Panc1 (cell line): ENCODE measurements at regions not wholly inside any gene's neighbourhood (a gene's known extent, or its start where the extent isn't known, plus 50 kb on each side); places are given as distances from the start of the nearest gene placed in this dataset.
A peak's percentile ranks its signal among the peaks of the same experiment; 100 is the strongest.

ENCODE experiments used
- ATAC-seq: fragments of 200-7000 bp; cut with Tn5 transposase; 2 replicates; pipeline ENCODE4 v1.9.1; 2020; ENCODE audit warnings: mild to moderate bottlenecking, moderate library complexity
- BruUV-seq: library from RNA; stranded (reverse); fragments of 400-500 nt; replicated peaks from 2 replicates; lab custom pipeline; 2021; lab: Mats Ljungman, UMichigan
- CTCF ChIA-PET: fragments of 300-600 bp; sonication (Branson Sonifier 250); formaldehyde crosslinking; loops from one replicate; lab custom pipeline; 2022; ENCODE audit warnings: antibody characterized with exemption; lab: Charles Lee
- POLR2A ChIA-PET: fragments of 300-600 bp; sonication (Branson Sonifier 250); formaldehyde crosslinking; loops from one replicate; lab custom pipeline; 2022; ENCODE audit warnings: antibody characterized with exemption; lab: Charles Lee
- DNase-seq: peaks from one replicate; pipeline ENCODE4 v3.0.0-alpha.2; 2010; ENCODE audit warnings: low read depth, low spot score
- H3K27ac ChIP-seq: 2 replicates; pipeline ENCODE4 v1.5.1; 2011; ENCODE audit warnings: mild to moderate bottlenecking, low read length, inconsistent platforms
- H3K27me3 ChIP-seq: fragments of 200-500 bp; sonication (Bioruptor generic); 2 replicates; pipeline ENCODE4 v1.6.0; 2014; ENCODE audit warnings: low read length, inconsistent platforms; ENCODE audit not compliant: control insufficient read depth, insufficient read depth
- H3K36me3 ChIP-seq: fragments of 200-500 bp; sonication (Bioruptor generic); 2 replicates; pipeline ENCODE4 v1.5.1; 2014; ENCODE audit warnings: inconsistent platforms, mild to moderate bottlenecking, low read length, moderate library complexity; ENCODE audit not compliant: control insufficient read depth, insufficient read depth
- H3K4me1 ChIP-seq: 2 replicates; pipeline ENCODE4 v1.5.1; 2011; ENCODE audit warnings: inconsistent platforms, mild to moderate bottlenecking, low read length, moderate library complexity; ENCODE audit not compliant: control insufficient read depth, insufficient read depth
- H3K4me3 ChIP-seq, 2 experiments: 2 replicates each; pipeline ENCODE4 v1.5.1; 2011 to 2012; ENCODE audit warnings: low read depth in 2 of 2, low read length in 2 of 2, mild to moderate bottlenecking in 2 of 2, inconsistent platforms in 1 of 2, moderate library complexity in 1 of 2
- H3K9me3 ChIP-seq: fragments of 200-500 bp; sonication (Bioruptor generic); 2 replicates; pipeline ENCODE4 v1.5.1; 2014; ENCODE audit warnings: low read depth, mild to moderate bottlenecking, inconsistent platforms, low read length, moderate library complexity; ENCODE audit not compliant: control insufficient read depth, insufficient read depth
- CTCF ChIP-seq: fragments of 450-650 bp; IDR thresholded peaks from 2 replicates; pipeline ENCODE4 v1.5.1; 2017; ENCODE audit warnings: mild to moderate bottlenecking
- POLR2AphosphoS5 ChIP-seq: IDR thresholded peaks from 2 replicates; pipeline ENCODE4 v1.6.1; 2012; ENCODE audit warnings: mild to moderate bottlenecking, low read depth, low read length, moderate library complexity
- REST ChIP-seq, 2 experiments: IDR thresholded peaks; 2 replicates each; pipeline ENCODE4 v1.6.1; 2011 to 2012; ENCODE audit warnings: low read depth in 2 of 2, control low read depth in 1 of 2, low read length in 1 of 2, mild to moderate bottlenecking in 1 of 2, moderate library complexity in 1 of 2; ENCODE audit not compliant: insufficient read depth in 1 of 2
- SIN3A ChIP-seq: IDR thresholded peaks from 2 replicates; pipeline ENCODE4 v1.6.1; 2012; ENCODE audit warnings: low read depth, mild to moderate bottlenecking, low read length, moderate library complexity, borderline replicate concordance; ENCODE audit not compliant: insufficient read depth
- TCF7L2 ChIP-seq: IDR thresholded peaks from 2 replicates; pipeline ENCODE4 v1.6.1; 2011; ENCODE audit warnings: mild to moderate bottlenecking, low read depth, low read length, inconsistent platforms
- in situ Hi-C: cut with HindIII; loops from 2 replicates; pipeline ENCODE4 v1.10.0; 2016; ENCODE audit warnings: low sequenced_read_pairs, low pct_unique_long_range_greater_than_20kb
- intact Hi-C: fragments of 100-400 bp; cut with micrococcal nuclease; formaldehyde crosslinking; loops from one replicate; pipeline ENCODE4 v1.10.0; 2022; ENCODE audit not compliant: unreplicated experiment

- Histone ChIP-seq H3K9me3 (peaks cover 7% of the 10 kb centered on the region; the same call in 1 of the 2 replicates), H3K4me3 (no peak overlapping the region), H3K4me1 (no peaks in the 10 kb centered on the region), H3K27ac (no peak overlapping the region), H3K27me3 (no peaks in the 10 kb centered on the region), H3K36me3 (no peaks in the 10 kb centered on the region)
- ChIA-PET CTCF (no interaction called here), POLR2A (no interaction called here)
- peak; percentile 25 for DNase-seq
- BruUV-seq: no TSS peak
- ATAC-seq: peak; percentile 82
- no peak for TF ChIP-seq CTCF
- no peak for TF ChIP-seq SIN3A
- no peak for TF ChIP-seq POLR2AphosphoS5
- no peak for TF ChIP-seq TCF7L2
- TF ChIP-seq REST (IDR thresholded peaks at IDR 0.05; ENCODE audit: insufficient read depth in 1 of 2, low read depth in 2 of 2, low read length in 1 of 2): no peak
- in situ Hi-C loops (no loop called here), intact Hi-C loops (no loop called here)
Measured at GRCh38 chr12:93229494-93230325, 148.0 kb upstream of the NUDT4 start.

GRCh38 chr12:93230326-93230720, 147.4 kb upstream of the NUDT4 start:
- H3K36me3 ChIP-seq: no peaks in the 10 kb centered on the region
- no TSS peak for BruUV-seq
- H3K27ac ChIP-seq: no peak overlapping the region
- POLR2A ChIA-PET: no interaction called here
- H3K4me3 ChIP-seq: no peak overlapping the region
- peaks cover 7% of the 10 kb centered on the region; the same call in 1 of the 2 replicates for H3K9me3 ChIP-seq
- H3K4me1 ChIP-seq: no peaks in the 10 kb centered on the region
- intact Hi-C loops: no loop called here
- ATAC-seq: no peak
- CTCF ChIA-PET: no interaction called here
- no peaks in the 10 kb centered on the region for H3K27me3 ChIP-seq
- in situ Hi-C loops: no loop called here
- DNase-seq: no peak
- TF ChIP-seq TCF7L2 (no peak), CTCF (no peak), SIN3A (no peak), REST (IDR thresholded peaks at IDR 0.05; ENCODE audit: insufficient read depth in 1 of 2, low read depth in 2 of 2, low read length in 1 of 2) (no peak), POLR2AphosphoS5 (no peak)
